NCI-H1092 treated with DMSO at 0.1 percent for 48 hours (cell line): ENCODE measurements at regions not wholly inside any gene's neighbourhood (a gene's known extent, or its start where the extent isn't known, plus 50 kb on each side); places are given as distances from the start of the nearest gene placed in this dataset.
"Not testable (repeated sequence)": the region's sequence is repeated elsewhere in the genome, so short reads cannot be mapped to it uniquely, and the experiment has no call there.

Experiments used
- DNase-seq: peaks from one replicate; lab custom pipeline; 2025; lab: John Stamatoyannopoulos, UW

DNA sequence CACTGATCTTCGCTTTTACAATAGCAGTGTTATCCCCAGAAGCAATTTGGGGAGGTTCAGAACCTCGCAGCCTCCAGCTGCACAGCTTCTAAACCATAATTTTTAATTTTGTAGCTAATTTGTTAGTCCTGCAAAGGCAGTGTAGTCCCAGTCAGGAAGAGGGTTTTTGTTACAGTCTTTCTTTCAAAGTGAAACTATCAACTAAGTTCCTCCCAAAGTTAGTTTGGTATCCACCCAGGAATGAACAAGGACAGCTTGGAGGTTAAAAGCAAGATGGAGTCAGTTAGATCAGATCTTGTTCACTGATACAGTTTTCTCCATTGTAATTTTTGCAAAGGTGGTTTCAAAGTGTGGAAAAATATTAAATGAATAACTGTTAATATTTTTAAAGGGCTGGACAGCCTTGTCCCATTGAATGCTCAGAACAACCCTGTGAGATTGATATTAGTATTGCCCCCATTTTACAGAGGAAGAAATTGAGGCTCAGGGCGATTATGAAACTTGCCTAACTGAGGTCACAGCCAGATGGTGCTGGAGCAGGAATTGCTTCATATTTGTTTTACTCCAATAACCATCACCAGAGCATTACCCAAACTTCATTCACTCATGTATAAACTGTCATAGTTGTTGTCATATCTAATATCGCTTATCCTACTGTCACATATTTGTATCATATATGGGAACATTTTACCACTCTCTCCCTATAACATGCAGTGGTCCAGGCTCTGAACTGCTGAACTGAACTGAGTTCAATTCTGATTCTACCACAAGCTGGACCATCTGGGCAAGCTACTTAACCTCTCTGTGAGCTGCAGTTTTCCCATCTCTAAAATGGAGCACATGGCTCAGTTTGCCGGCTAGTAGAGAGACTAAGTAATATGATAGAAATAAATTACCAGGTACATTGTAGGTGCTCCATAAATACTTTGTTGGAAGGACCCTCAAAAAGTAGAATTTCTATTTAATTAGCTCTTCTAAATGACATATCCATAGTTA, 213.8 kb downstream of the BCAS1 start:
- DNase-seq: no peak

DNA sequence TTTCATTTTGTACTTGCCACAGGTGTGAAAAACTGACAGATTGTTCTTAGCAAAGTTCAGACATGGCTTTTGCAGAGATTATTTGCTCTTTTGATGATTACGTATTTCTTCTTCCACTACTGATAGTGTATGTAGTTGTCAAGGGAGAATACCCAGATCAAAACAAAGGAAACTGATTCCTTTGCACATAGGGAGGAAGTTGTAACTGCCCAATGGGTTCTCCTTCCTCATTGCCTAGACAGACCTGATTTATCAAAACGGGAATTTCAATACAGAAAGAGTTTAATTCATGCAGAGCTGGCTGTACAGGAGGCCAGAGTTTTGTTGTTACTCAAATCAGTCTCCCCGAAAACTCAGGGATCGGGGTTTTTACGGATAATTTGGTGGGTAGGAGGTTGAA, 214.7 kb downstream of the BCAS1 start:
- DNase-seq: no peak

DNA sequence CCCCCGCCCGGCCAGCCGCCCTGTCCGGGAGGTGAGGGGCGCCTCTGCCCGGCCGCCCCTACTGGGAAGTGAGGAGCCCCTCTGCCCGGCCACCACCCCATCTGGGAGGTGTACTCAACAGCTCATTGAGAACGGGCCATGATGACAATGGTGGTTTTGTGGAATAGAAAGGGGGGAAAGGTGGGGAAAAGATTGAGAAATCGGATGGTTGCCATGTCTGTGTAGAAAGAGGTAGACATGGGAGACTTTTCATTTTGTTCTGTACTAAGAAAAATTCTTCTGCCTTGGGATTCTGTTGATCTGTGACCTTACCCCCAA, 215.8 kb downstream of the BCAS1 start:
- DNase-seq: not testable (repeated sequence)

DNA sequence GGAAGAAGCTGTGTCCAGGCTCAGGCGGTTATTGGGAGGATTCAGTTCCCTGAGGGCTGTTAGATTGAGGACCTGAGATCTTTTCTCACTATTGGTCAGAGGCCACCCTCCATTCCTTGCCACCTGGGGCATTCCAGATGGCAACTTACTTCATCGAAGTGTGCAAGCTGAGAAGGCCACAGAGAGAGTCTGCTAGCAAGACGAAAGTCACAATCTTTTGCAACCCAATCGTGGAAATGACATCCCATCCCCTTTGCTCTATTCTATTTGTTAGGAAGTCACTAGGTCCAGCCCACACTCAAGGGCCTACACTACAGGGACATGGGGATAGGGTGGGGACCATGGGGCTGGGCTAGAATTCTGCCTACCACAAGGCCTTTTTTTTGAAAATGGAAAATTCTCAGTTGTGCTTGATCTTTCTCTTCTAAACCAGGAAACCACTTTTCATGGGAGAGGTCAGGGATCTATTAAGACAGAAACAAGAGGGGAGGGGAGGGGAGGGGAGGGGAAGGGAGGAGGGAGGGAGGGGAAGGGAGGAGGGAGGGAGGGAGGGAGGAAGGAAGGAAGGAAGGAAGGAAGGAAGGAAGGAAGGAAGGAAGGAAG, 217.2 kb downstream of the BCAS1 start:
- no peak for DNase-seq

DNA sequence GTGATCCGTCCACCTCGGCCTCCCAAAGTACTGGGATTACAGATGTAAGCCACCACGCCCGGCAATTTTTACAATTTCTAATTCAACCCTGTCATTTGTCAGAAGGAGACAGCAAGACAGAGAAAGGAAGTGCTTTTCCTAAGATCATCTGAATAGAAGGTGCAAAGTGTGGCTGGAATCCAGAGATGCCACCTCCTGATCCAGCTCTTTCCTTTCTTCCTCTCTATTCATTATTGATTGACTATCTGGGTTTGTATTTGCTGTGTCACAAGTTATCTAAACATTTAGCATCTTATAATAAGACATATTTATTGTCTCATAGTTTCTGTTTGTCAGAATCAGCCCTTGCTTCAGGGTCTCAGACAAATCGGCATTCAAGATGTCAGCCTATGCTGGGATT, 217.7 kb downstream of the BCAS1 start:
- DNase-seq: no peak

DNA sequence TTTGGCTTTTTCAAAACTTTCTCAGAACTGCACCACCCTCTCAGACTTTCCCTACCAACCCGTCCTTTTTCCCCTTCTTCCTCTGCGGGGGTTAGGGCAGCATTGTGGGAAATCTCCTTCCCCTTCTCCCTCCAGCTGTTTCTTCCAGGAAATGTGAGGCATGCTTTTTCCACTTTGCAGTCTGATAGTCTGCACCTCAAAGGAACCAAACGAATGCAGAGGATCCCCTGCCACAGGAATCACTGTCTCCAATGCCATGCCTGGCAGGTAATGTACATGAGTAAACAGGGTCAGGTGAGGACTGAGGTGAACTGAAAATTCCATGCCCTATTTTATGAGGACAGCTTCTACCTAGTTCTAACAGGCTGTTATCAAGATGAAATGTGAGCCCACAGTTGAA, 218.4 kb downstream of the BCAS1 start:
- DNase-seq: no peak

DNA sequence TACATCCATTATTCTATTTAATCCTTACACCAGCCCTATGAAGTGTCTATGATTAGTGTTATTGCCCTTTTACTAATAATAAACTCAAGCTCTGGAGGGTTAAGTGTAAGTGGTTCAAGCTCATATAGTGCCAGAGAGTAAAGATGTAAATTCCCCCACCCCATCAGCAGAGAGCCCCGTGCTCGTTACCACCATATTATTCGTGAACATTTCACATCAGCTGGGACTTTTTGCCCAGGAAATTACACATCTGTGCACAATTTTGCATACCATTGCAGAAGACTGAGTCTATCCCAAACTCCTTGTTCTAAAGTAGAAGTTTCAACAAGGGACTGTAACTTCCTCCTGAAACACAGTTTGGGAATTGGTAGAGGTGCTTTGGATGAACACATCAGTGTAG, 220.1 kb downstream of the BCAS1 start:
- no peak for DNase-seq

DNA sequence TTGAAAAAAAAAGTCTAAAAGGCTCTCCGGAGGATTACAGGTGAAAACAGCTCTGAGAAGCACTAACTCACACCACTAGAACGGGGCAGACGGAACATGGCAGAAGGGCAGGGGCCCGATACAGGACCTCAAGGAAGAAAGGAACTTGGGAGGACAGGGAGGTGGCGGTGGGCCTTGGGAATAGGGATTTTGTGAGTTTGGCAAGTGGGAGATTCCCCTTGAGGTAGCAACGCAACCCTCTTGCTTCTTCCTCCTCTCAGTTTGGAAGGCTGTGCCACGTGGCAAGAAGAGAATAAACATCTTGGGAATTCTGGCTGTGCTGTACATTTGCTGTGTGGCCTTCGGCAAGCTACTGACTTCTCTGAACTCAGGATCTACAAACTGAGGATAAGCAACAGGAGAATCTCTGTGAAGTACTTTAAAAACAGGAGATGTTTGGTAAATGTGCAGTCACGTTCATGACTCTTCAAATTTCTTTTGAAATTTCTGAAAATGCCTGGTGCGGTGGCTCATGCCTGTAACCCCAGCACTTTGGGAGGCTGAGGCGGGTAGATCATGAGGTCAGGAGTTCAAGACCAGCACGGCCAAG, 220.8 kb downstream of the BCAS1 start:
- DNase-seq: no peak

DNA sequence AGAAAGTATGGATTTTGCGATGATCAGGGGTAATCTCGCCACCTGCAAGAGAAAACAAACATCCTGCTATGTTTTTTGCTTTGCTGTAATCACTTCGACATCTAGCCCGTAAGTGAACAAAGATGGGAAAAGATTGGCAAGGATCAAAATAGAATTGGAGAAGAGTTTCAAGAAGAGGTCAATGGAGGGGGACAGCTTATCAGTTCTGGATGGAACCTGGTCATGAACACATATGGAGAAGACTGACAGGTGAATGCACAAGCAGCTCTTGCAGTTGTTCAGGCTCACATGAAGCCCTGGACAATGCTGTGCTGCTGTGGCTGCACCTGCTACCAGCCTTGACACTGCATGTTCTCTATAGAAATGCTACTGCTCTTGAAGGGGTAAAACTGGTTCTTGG, 222.1 kb downstream of the BCAS1 start:
- no peak for DNase-seq

DNA sequence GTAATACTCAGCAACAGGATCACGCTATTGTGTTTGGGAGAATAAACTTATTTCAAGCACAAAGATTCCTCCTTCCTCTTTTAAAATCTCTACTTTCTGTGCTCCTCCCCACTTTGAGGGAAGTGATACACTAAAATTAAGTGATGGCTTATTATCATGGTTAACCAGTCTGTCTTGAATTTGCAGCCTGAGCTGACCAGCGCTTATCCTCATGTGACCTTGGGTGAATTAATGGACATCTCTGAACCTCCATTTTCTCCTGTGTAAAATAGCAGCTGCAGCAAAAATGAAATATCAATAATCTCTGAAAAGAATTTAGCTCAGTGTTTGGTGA, 222.6 kb downstream of the BCAS1 start:
- DNase-seq: no peak

DNA sequence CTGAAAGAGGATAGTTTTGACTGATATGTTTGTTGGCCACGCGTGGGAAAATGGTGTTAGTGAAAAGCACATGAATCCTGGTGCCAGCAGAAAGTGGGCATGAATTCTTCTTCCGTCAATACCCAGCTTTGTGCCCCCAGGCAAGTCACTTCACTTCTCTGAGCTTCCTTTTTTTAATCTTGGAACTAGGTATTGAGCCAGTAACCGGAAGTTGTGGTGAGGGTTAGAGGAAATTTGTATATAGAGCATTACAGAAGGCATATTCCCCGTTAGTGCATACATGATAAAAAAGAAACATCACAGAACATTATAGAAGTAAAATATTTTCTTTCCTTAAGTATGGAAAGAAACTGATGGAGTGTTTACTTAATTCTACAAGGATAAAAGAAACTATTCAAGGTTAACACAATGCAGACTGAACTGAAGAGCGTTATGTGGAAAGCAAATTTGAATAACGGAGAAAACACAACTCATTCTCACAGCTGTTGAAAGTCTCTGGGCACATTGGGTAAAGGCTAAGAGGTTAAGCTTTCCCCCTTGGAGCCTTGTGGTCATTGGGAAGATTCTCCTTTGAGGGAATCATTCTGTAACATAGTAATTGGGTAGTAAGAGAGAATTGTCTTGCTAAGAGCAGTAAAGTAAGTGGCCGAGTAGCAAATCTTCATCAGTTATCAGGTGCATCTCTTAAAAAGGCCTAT, 223.1 kb downstream of the BCAS1 start:
- no peak for DNase-seq

DNA sequence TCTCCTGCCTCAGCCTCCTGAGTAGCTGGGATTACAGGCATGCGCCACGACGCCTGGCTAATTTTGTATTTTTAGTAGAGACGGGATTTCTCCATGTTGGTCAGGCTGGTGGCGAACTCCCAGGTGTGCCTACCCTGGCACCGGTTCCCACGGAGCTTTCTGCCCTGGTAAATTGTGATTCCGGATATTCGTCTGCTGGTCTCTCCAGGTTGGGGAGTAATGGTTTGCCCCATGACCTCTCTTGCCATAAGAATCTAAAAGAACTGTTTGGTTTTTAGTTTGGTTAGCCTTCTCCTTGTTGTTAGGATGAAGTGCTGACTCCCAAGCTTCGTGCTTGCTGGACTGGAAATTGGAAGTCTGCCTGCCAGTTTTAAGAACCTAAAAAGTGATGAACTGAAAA, 223.8 kb downstream of the BCAS1 start:
- no peak for DNase-seq

DNA sequence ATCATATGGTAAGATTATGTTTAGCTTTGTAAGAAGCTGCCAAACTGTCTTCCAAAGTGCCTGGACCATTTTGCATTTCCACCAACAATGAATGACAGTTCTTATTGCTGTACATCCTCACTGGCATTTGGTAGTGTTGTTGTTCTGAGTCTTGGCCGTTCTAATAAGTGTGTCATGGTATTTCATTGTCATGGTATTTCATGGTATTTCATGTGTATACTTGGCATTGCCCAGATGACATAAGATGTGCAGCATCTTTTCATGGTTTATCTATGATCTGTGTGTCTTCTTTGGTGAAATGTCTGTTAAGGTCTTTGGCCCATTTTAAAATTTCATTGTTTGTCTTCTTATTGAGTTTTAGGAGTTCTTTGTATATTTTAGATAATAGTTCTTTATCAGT, 224.4 kb downstream of the BCAS1 start:
- DNase-seq: no peak

DNA sequence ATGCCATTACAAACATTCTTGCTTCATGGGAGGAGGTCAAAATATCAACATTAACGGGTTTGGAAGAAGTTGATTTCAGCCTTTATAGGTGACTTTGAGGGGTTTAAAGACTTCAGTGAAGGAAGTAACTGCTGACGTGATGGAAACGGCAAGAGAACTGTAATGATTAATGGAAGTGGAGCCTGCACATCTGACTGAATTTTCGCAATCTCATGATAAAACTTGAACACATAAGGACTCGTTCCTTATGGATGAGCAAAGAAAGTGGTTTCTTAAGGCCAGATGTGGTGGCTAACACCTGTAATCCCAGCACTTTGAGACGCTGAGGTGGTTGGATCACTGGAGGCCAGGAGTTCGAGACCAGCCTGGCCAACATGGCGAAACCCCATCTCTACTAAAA, 226.1 kb downstream of the BCAS1 start:
- no peak for DNase-seq

DNA sequence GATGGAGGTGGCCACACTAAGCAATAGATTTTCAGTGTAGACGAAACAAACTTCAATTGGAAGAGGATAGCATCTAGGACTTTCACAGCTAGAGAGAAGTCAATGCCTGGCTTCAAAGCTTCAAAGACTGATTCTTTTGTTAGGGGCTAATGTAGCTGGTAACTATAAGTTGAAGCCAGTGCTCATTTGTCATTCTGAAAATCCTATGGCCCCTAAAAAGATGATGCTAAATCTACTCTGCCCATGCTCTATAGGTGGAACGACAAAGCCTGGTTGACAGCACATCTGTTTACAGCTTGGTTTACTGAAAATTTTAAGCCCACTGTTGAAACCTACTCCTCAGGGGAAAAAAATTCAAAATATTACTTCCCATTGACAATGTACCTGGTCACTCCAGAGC, 226.7 kb downstream of the BCAS1 start:
- no peak for DNase-seq

DNA sequence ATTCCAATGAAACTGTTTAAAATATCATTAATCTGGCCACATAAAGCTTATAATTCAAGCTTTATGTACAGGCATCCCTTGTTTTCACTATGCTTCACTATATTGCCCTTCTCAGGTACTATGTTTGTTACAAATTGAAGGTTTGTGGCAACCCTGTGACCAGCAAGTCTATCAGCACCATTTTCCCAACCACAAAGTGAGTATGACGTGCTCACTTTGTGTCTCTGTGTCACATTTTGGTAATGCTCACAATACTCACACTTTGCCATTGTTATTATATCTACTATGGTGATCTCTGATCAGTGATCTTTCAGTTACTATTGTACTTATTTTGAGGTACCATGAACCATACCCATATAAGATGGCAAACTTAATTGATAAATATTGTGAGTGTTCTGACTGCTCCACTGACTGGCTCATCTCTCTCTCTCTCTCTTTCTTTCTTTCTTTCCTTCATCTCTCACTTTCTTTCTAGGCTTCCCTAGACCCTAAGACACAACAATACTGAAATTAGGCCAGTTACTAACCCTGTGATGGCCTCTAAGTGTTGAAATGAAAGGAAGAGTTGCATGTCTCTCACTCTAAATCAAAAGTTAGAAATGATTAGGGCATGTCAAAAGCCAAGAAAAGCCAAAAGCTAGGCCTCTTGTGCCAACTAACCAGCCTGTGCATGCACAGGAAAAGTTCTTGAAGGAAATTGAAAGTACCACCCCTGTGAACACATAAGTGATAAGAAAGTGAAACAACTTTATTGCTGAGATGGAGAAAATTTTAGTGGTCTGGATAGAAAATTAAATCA, 227.9 kb downstream of the BCAS1 start:
- no peak for DNase-seq

DNA sequence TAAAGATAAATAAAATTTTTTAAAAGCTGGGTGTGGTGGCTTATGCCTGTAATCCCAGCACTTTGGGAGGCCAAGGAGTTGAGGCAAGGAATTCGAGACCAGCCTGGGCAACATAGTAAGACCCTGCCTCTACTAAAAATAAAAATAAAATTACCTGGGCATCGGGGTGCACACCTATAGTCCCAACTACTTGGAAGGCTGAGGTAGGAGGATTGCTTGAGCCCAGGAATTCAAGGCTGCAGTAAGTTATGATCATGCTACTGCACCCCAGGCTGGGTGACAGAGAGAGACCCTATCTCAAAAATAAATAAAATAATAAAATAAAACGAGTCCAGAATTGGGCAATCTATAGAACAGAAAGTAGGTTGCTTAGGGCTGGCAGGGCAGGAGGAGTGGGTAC, 228.7 kb downstream of the BCAS1 start:
- DNase-seq: no peak

DNA sequence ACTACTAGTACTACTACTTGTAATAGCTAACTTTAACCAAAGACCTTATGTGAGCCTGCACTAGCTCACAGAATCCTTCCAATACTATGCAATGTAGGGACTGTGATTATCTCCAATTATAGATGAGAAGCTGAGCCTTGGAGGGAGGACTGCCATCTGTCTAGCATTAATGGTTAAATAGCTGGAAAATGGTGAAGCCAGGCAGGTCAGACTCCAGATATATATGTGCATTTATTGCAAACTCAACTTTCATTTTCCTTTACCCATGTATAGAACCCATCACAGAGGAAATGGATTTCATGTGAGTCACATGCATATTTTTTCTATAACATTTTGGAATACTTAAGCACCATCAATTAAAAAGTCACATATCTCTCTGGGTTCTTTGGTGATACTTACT, 229.9 kb downstream of the BCAS1 start:
- DNase-seq: no peak

DNA sequence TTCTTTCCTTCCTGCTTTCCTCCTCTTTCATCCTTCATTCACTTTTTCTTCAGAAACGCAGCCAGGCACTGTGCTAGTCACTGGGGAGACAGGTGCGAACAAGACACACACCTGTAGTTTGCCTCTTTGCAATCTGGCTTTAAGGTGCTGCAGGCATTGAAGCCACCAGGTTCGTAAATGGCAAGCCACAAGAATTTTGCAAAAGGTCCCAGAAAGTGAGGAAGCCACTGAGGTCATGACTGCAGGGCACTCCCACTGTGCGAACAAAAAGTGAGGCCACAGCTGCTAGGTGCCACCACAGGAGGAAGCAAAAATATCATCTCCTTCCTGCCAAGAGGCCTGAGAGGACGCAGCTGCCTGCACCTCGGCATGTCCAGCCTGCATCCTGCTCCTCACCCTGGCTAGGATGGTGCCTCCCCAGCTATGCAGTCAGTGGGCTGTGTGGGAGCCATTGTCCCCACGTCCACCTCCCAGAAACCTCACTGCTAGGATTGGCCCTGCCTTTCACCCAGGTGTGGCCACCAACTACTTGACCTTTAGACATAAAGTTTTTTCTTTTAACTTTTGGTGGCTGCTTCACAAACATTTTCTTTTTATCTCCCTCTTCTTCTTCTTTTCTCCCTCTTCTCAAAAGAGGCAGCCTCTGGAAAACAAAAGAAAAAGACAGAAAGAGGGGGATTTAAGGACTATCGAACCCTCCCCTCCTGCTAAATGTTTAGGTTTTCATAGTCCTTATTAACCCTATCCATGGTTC, 230.8 kb downstream of the BCAS1 start:
- DNase-seq: no peak

DNA sequence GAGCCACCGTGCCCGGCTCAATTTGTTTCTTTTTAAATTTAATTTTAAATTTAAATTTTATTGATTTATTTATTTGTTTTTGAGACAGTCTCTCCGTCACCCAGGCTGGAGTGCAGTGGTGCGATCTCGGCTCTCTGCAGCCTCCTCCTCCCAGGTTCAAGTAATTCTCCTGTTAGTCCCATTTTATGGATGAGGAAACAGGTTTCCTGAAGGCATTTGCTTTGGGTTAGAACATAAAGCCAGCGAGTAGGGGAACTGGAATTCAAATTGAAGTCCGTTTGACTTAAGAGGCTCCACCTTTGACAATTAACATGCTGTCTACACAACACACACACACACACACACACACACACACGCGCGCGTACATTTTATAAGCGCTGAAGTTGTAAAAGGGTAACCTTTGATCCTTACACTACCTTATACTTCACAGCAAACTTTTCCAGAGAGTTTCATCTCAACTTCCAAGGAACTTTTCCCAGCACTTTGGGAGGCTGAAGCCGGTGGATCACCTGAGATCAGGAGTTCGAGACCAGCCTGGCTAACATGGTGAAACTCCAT, 232.0 kb downstream of the BCAS1 start:
- no peak for DNase-seq
